Hindlimb muscle (tissue), 1 donor: ENCODE measurements at regions not wholly inside any gene's neighbourhood (a gene's known extent, or its start where the extent isn't known, plus 50 kb on each side); places are given as distances from the start of the nearest gene placed in this dataset.
"Not testable (repeated sequence)": the region's sequence is repeated elsewhere in the genome, so short reads cannot be mapped to it uniquely, and the experiment has no call there.

Experiments
- DNase-seq: peaks from one replicate; pipeline ENCODE4 v3.0.0-alpha.2; 2013

DNA sequence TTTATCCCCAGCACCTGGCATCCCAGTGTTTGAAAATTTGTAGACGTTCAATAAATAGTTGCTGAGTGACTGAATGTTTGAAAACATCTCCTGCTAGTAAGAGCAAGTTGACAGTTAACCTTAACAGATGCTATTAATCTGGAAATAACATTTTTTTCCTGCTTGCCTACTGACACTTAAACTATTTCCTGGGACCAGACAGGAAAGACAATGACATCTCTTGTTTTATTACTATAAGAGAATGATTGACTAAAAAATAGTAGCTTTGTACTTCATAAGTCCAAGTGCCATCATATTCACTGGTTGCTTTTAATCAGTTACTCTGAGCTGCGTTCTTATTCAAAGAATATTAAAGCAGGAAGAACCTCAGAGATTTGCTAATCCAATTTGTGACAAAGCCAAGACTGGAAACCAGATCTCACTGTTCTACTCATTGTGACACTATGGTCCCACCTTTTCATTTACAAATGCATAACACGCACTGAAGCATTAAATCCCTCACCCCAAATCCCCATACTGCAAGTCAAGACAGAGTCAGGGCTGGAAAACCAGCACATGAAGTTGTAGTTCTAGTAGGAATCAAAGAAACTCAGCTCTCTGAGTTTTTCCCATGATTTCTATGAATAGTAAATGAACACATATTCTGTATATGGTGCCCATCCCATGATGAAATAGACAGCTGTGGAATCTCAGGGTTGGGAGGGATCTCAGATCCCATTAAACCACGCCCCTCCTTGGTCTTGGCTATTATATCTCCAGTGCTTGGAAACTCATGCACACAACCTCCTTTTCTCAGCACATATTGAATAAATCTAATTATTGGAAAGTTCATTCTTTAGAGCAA, 212.7 kb upstream of the P2RY1 start:
- DNase-seq: no peak

DNA sequence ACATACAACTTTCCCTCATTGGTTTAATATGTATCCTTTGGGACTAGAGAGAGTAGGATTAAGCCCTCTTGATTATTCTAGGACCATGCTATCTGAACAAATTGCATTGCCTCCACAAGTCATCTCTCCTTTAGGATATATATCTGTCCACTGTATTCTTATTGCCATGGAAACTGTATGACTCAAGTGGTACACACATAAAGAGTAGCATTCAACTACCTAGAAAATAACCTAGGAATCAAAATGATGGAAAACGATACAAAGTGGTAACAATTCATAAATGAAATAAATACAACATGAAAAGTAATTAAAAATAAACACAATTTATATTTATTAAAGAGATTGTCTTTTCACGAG, 212.1 kb upstream of the P2RY1 start:
- no peak for DNase-seq

DNA sequence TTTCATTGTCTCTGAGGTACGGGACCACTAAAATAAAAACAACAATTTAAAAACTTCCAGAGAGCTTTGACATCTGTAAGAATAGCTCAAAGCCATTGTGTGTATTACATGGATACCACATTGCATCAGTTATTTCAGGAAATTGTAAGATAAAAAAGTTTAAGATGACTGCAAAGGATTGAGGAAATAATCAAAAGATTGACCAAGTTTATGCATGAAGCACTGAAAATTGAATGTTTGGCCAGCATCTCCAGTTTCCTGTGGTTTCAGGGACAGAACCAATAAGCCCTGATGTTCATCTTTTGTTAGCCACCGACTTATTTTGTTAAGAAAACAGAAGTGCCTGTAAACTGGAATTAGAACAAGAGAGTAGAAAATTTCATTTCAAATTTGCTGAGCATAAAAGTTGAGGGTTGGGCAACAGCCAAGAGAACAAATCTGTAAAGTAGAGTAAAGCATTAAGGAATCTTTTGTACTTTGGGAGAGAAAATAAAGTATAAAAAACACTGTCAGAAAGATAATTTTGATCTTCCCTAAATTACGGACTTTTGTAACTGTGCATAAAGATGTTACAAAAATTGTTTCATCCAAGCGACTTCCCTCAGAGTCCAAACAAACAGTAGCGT, 211.5 kb upstream of the P2RY1 start:
- no peak for DNase-seq

DNA sequence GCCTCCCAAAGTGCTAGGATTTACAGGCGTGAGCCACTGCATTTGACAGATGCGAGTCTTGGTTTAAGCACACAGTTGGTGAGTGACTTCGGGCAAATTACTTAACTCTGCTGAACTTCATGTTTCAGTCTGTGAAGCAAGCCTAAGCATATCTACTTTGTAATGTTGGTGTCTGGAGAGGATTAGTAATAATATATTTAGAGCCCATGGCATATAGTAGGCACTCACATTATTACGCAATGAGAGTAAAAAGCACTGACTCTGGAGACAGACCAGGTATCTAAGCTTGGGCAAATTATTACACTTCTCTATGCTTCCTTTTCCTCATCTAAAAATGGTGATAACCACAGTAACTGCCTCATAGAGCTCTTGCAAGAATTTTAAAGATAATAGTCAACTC, 208.7 kb upstream of the P2RY1 start:
- DNase-seq: no peak

DNA sequence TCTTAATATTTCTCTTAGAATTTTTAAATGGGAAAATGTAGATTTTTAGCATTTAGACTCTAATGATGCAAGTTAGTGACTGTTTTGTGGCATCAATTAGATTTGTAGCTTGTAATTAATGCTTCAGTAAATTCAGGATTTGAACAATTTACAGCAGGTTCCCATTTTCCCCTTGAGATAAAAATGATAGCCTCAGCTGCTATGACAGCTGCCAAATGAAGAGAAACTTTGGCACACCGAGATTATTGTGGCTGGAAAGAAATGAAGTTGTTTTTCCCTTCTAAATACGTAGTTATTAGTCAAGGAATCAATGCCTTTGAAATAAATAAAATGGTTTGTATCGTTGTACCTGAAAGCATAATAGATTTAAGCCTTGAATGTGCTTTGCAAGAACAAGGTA, 206.4 kb upstream of the P2RY1 start:
- DNase-seq: no peak

DNA sequence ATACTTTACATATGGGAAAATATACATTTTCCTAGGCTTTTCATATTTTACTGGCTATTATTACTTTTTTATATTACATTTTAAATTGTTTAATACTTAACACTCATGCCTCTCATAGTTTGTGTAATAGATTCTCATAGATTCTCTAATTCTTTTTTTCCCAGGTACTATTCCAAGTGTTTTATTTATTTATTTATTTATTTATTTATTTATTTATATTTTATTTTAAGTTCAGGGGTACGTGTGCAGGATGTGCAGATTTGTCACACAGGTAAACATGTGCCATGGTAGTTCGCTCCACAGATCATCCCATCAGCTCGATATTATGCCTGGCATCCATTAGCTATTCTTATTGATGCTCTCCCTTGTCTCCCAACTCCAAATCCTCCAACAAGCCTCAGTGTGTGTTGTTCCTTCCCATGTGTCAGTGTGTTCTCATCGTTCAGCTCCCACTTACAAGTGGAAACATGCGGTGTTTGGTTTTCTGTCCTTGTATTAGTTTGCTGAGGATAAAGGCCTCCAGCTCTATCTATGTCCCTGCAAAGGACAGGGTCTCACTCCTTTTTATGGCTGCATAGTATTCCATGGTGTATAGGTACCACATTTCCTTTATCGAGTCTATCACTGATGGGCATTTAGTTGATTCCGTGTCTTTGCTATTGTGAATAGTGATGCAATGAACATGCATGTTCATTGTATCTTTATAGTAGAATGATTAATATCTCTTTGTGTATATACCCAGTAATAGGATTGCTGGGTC, 205.4 kb upstream of the P2RY1 start:
- DNase-seq: no peak

DNA sequence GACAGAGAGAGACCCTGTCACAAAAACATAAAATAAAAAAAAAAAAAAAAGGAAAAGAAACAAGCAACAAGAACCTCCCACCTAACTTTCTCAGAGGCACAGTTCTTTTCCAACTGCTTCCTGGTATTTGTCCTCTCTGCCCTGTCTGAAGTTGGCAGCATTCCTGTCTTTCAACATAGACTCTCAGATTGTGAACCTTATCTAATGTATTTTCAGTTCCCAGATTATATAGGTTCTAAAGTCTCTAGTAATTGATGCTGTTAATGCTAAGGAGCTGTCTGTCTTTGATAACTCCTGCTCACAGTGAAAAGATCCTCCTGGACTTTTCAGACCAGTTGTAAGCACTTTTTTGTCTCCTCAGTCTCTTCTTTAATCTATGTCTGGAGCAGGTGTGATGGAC, 199.5 kb upstream of the P2RY1 start:
- no peak for DNase-seq

DNA sequence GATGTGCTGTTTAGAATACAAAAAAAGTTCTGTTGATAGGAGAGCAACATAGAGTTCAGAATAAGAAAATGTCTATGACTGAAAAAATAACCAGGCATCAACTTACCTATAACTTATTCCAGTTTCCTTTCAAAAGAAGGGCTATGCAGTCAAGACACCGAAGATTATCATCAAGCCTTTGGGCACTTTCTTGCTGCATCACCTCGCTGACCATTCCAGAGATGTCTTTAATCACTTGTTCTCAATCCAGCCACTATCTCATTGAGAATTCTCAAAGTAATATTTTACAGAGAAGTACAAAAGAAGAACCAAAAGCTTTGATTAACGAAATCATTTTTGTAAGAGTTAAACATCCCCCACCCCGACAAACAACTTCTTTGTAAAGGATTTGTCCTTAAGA, 198.3 kb upstream of the P2RY1 start:
- DNase-seq: no peak

DNA sequence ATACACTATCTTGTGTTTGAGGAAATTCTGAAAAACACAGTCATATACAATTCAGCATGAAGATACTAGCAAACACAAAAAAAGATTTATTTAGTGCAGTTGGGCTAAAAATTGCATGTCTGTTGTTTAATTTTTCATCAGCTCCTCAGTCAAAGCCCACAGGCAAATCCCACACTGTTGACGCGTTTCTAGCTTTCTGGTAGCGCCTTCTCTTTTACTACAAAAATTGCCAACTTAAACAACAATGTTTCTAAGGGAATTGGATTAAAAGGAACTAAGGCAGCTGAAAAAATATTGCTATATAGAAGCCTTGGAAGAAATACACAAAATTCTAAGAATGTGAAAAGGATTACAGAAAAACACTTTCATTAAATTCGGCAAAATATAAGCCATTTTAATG, 196.7 kb upstream of the P2RY1 start:
- no peak for DNase-seq

DNA sequence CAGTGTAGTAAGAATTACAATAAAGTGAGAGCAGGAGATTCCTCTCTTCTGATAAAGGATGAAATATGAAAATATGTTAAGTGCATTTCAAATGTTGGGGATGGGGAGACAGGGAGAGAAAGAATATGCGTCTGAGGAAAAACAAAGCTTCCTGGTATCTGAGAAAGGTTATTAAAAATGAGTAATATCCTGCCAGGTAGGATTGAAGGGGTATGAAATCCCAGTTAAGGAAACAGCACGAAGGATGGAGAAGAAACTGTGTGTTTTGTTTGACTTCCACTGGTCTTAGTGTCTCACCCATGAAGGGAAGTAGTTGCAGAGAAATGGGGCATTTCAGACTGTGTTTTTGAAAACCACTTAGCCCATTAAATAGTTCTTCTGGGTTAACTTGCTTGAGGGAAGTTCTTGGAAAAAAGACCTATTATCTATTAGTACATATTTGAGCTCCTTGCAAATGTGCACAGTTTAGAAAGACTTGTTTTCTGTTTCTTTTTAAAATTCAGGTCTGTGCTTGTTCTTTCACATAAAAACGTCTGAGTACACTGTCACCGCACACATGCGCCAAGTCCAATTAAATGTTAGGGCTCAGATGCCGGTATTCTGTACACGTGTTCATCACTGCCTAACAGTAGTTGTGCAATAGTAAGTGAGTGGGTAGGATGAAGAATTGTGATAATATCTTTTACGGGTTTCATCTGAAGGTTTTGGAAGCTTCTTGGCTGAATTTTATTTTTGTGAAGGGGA, 196.1 kb upstream of the P2RY1 start:
- DNase-seq: no peak

DNA sequence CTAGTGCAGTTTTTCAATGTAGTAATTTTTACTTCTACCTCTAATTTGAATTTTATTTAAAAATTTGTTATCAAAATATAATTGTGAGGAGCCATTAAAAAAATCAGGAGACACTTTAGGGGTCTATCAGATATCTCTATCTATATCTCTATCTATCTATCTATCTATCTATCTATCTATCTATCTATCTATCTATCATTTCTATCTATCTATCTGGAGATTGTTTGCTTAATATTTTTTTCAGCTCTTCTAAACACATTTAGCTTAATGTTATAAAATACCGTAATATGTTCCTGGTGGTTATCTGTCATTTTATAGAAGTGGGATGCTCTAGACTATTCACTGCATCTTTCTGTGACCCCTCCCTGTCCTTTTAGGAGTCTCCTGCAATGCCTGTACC, 193.7 kb upstream of the P2RY1 start:
- no peak for DNase-seq

DNA sequence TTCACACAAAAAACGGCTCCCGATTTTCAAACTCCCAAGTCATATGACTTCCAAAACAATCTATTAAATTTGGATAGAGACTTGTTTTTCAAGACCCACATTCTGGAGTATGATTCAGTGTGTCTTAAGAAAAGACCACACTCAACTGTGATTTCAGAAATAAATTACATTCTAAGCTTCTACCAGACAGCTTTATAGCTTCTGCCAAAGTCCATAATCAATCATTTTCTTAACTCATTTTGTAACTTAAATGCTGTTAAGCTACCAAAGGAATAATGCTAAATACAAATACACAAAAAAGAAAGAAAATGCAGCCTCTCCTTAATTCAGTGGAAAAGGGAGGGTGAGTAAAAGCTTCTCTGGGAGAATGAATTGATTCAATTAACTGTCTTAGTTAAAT, 192.3 kb upstream of the P2RY1 start:
- DNase-seq: no peak

DNA sequence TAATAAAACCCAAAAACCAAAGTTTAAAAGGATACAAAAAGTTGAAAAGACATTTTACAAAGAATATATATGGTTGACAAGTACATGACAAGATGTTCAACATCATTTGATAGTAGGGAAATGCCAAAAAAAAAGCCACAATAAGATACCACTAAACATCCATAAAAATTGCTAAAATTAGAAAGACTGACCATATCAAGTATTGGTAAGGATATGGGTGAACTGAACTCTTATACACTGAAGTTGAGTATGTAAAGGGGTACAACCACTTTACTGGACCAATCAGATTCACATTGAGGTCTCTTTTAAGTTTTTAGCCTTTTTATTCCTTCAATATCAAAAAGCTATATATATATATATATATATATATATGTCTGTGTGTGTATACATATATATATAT, 190.5 kb upstream of the P2RY1 start:
- DNase-seq: no peak

DNA sequence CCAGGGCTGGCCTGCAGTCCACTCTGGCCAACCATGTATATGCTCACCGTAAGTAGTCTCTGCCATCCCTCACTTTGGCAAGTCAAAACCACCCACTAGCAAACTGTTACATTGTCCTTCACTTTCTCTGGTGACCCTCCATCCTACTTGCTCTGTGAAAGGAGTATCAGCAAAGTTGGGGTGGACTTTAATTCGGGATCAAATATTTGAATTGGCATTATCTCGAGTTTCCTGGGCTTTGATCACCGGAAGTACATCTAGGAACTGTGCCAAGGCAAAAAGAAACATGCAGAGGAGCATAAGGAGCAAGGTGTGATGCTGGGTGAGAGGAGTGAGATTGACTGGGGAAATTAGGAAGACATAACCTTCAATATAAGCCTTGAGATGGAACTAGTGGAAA, 188.9 kb upstream of the P2RY1 start:
- no peak for DNase-seq

DNA sequence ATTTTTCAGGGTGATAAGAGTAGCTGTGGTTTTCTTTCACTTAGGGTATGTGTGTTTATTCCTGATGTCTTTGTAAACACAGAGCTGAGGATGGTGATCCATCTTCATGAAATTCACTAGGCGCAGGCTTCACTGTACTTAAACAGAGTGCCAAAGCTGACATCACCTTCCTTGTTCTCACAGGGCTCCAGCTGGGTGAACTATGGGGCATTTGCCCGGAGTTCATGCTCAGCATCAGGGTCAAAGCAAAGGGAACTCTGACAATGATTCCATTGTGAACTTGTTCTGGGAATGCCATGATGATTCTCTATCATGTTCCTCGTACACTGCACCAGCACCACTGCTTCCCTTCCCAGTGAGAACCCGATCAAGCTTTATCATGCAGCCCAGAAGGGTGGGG, 184.8 kb upstream of the P2RY1 start:
- DNase-seq: no peak

DNA sequence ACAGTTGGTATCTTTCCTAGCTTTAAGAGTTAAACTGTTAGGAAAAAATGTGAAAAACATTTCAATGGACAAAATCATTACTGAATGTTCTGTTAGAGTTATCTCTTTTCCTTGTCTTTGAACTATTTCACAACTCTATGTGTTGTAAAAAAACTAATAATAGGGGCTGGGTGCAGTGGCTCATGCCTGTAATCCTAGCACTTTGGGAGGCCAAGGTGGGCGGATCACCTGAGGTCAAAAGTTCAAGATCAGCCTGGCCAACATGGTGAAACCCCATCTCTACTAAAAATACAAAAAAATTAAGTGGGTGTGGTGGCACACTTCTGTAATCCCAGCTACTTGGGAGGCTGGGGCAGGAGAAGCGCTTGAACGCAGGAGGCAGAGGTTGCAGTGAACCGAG, 184.0 kb upstream of the P2RY1 start:
- not testable (repeated sequence) for DNase-seq

DNA sequence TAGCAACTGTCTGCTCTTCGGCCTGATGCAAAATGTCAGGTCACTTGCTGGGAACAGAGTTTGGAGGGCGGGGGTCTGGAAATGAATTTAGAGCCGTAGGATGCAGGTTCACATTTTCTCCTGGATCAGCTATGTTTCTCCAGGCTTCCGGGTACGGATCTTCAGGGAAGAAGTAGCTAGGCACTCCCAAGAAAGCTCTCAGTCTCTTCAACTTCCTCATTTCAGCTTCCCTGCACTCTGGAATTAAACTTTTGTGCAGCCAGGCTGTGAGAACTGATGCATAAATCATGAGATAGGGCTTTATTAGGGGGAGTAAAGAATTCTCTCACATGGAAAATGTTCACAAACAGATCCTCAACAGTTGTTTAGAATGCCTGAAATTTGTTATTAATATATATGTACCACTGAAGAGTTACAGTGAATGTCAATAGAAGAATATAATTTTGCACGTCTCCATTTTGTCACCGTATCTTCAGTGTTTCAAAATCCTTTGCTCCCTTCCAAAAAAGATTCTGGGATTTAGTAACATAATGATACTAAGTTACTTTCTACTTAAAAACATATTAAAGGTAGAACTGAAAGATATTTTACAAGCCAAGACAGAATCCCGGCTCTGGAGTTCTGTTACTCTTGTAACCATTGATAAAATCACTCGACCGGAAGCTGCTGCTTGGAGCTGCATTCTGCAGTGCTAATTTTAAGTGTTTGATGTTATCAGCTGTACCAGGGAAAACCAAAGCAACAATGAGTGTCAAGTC, 178.5 kb upstream of the P2RY1 start:
- DNase-seq: no peak

DNA sequence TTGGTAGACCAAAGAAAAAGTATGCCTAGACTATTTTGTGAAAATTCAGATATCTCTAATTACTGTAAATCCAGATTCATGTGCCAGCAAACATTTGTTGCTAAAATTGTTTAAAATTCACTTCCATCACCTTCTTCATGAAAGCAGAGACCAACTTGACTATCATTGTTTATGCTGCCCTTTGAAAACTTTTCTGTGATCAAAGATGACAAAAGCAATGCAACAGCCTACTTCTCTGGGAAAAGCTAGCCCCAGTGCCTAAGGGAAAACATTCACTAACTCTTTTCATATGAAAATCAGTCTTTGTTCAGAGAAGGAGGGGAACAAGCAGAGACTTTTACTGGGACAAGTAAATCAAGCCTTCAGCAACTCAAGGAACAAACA, 178.0 kb upstream of the P2RY1 start:
- no peak for DNase-seq

DNA sequence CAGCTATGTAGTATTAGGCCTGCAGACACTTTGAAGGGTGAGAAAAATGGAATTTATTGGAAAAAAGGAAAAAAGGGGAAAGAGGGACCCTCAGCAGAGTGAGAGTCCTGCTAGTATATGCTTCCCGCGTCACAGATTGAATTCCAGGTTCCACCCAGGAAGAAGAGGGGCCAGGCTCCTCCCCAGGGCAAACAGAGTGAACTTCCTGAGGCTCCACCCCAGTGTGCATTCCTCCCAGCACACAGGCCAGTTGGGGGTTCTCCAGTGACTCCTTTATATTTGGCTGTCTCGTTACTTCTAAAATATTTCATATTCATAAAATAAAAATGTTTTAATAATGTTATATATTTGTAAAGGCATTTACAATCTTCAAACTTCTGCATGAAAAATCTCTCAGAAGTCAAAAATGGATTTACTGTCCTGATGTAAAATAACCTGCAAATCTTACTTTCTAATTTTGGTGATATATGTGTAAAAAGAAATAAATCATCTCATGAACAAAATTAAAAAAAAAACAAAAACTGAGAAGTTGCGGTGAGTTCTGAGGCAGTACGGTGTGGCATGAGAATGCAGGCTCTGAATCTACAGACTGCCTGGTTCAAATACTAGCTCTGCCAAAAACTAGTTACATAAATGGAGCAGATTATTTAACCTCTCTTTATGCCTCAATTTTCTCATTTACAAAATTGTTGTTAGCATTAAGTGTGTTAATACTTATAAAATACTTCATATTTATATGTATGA, 175.8 kb upstream of the P2RY1 start:
- no peak for DNase-seq

DNA sequence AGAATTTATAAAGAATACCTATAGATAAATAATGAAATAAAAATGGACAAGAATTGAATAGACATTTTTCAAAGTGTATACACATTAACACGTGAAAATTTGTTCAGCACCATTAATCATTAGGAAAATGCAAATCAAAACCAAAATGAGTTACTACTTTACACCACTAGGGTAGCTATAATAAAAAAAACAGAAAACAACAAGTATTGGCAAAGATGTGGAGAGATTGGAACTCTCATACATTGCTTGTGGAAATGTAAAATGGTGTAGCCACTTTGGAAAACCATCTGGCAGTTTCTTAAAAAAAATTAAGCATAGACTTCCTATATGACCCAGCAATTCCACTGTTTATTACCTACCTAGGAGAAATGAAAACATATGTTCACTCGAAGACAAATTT, 172.8 kb upstream of the P2RY1 start:
- no peak for DNase-seq

DNA sequence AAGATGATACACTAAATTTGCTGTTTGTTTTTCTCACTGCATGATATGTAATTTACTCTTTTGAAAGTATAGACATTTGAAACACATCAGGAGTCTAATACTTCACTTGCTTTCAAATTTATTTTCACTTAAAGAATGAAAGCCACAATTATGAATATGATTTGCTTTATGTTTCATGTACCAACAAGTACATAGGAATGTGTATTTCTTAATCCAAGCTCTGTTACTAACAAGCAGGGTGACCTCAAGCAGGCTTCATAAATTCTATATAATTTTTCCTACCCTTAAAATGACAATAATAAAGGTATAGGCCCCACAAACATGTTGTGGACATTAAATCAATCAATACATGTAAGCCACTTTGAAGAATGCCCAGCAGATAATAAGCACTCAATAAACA, 170.2 kb upstream of the P2RY1 start:
- no peak for DNase-seq

DNA sequence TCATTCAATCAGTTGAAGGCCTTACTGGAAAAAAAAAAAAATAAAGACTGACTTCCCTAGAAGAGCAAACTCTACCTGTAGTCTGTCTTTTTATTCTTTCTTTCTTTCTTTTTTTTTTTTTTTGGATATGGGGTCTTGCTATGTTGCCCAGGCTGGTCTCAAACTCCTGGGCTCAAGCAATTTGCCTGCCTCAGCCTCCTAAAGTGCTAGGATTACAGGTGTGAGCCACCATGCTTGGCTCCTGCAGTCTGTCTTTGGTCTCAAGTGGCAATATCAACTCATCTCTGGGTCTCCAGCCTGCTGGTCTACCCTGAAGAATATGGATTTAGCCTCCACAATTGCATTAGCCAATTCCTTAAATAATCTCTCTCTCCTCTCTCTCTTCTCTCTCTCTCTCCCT, 167.7 kb upstream of the P2RY1 start:
- DNase-seq: no peak
